ENCODE measurements at regions not wholly inside any gene's neighbourhood (a gene's known extent, or its start where the extent isn't known, plus 50 kb on each side); places are given as distances from the start of the nearest gene placed in this dataset.

GRCh38 chr20:22966787-22967464, 68.2 kb upstream of the SSTR4 start:
- TF ChIP-seq CTCF (IDR thresholded peaks at IDR 0.05) (no peak), POLR2A (IDR thresholded peaks at IDR 0.05) (no peak)

All from heart left ventricle (tissue), 13 donors.